ENCODE measurements at regions not wholly inside any gene's neighbourhood (a gene's known extent, or its start where the extent isn't known, plus 50 kb on each side); places are given as distances from the start of the nearest gene placed in this dataset.
A peak's percentile ranks its signal among the peaks of the same experiment; 100 is the strongest.

DNA sequence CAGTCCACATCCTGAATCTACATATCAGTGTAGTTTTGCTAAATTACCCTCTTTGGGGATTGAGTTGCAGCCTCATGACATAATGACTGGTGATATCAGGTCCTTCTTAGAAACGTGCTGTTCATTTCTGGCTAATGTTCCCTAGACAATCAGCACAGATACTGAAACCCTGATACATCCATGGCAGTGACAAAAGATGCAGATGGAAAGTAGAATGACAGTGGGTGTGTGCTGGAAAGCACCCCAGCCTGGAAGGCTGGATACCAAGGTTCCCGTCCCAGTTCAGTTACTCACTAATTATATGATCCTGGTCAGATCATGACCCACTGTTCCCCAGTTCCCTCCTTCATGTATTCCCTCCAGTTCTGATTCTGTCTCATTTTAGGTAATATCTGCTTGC is 198.2 kb upstream of the FGGY start:
- no peak for DNase-seq

DNA sequence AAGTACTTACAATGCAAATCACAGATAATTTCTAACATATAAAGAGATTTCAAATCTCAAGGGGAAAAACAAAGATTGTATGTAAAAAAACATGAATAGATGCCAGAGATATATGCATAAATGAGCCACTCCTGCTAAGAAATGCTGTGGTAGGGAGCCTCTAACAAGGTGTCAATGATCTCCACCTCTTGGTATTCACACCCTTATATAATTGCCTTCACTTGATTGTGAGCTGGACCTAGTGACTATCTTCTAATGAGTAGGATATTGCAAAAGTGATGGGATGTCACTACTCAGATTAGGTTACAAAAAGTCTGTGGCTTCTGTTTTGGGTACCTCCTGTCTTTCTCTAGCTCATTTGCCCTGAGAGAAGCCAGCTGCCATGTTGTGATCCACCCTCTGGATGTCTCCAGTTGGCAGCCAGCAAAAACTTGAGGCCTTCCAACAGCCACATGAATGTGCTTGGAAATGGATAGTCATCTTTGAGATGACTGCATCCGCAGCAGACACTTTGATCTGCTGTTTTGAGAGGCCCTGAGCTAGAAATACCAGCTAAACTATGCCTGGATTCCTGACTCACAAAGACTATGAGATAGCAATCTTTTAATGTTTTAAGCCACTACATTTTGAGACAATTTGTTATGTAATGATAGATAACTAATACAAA is 196.1 kb upstream of the FGGY start:
- no peak for DNase-seq

DNA sequence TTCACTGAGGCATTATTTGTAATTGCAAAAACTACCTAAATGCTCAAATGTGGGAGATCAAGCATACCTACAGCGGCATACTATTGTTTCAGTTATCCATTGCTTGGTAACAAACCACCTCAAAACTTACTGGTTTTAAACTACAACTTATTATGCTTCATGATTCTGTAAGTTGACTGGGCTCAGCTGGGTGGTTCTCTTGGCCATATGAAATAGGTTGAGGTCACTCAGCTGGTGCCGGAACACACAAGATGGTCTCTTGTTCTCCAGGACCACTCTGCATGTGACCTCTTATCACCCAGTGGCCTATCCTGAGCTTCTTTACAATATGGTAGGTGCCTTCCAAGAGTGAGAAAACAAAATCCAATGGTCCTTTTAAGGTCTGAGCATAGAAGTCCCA is 195.4 kb upstream of the FGGY start:
- DNase-seq = no peak

DNA sequence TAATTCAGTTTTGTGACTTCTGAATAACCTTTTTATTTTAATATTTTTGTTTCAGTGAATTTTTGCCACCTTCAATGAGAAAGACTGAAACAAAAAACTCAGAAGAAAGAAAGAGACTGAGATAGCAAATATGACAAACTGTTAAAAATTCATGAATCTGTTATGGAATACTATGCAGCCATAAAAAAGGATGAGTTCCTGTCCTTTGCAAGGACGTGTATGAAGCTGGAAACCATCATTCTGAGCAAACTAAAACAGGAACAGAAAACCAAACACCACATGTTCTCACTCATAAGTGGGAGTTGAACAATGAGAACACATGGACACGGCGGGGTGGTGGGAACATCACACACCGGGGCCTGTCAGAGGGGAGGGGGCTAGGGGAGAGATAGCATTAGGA is 193.4 kb upstream of the FGGY start:
- no peak for DNase-seq

DNA sequence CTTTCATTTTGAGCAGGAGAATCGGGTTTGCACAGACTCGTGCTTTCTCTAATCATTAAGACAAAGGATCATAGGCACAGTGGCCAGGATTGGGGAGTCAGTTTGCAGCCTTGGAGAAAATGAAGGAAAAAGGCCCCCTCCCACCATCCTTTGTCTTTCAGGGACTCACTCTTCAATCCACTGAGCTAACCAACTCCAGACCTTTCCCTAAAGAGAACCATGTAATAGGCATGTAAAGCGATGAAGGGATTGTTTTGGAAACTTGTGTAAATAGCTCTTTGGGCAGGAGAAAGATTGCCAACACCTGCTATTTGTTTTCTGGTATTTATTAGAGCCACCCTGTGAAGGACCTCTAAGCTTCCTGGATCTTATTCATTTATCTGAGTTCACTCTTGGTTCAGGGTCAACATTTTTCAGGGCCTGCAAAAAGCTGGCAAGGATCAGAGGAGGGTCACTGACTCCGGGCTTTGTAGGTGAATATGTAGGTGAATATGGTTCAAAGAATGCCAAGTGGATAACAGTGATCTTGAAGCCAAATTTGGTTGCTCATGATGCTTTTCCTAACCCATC is 192.6 kb upstream of the FGGY start:
- peak; percentile 24 for DNase-seq

DNA sequence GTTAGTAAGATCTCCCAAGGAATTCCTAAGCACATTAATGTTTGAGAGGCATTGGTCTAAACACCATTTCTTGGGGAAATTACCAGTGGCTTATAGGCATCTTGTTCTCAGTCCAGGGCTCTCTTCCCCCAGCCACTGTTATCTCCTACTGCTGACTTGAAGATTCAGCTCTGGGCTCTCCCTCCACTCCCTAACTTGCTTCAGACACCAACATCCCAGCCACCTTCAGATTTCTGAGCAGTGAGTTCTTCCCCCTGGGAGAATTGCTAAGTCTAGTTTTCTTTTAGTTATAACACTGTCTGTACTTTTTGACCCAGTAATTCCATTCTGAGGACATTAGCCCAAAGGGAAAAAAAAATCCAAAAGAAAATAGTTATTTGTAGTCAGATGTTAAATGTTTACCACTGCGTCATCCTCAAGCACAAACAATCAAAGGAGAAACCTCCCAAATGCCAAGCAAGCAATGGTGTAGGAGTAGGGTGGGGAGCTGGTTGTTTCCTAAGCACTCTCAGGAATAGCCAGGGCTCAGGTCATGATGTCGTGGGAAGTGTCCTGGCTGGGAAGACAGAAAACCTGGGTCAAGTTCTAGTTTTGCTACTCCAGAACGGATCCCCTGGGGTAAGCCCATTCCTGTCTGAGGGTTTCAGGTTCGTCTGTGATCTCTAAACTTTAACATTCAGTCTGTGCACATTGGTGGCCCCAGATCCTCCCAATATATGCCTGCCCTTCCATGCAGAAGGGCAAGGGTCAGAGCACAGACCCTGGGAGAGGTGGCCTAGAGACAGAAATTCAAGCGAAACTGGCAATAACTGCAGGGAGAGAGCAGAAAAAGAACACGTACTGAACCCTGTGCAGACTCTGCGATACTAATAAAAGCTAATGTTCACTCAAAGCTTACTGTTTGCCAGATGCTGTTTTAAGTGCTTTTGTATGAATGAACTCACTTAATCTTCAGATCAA is 191.1 kb upstream of the FGGY start:
- DNase-seq = no peak

GRCh38 chr1:59107516-59107915 is 189.4 kb upstream of the FGGY start:
- DNase-seq = peak; percentile 17

GRCh38 chr1:59107916-59108315 is 189.0 kb upstream of the FGGY start:
- peak; percentile 68 for DNase-seq

DNA sequence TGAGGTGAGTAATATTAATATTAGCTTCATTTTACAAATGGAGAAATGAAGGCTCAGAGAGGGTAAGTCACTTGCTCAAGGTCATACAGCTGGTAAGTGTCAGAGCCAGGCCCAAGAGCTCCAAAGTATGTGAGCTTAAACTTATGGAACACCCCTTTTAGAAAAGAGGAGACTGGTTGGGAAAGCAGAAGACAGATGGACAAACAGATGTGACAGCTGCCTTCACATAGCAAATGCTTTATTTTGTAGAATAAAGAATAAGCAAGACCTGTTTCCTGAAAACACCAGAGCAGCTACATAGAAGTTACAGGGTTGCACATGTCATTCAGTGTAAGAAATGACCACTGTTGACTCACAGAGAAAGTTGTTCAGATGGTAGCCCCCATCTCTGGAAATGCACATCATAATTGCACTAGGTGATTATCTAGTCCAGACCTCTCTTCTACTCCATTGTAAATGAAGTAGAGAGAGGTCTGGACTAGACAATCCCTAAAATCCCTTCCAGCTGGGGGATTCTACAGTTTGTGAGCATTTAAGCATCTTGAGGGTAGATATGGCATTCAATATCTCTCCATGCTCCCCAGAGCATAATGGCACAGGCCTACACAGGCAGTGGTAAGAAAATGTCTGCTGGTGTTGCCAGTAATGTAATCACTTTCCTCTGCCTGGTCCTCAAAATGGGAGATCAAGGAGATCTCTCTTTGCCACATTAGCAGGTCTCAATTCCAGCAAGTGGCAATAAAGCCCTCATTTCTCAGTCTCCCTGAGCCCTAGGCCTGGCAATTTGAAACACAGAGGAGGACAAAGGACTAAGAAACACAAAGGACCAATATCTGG is 188.2 kb upstream of the FGGY start:
- DNase-seq = peak; percentile 3

- DNase-seq = no peak
Measured at GRCh38 chr1:59110271-59110670, 186.6 kb upstream of the FGGY start.

GRCh38 chr1:59113876-59114457 is 182.9 kb upstream of the FGGY start:
- DNase-seq = peak; percentile 82

GRCh38 chr1:59115865-59116264 is 181.0 kb upstream of the FGGY start:
- DNase-seq = no peak

GRCh38 chr1:59116920-59117542 is 179.9 kb upstream of the FGGY start:
- DNase-seq = no peak

- DNase-seq = no peak
Measured at GRCh38 chr1:59122527-59122926, 174.4 kb upstream of the FGGY start.

DNA sequence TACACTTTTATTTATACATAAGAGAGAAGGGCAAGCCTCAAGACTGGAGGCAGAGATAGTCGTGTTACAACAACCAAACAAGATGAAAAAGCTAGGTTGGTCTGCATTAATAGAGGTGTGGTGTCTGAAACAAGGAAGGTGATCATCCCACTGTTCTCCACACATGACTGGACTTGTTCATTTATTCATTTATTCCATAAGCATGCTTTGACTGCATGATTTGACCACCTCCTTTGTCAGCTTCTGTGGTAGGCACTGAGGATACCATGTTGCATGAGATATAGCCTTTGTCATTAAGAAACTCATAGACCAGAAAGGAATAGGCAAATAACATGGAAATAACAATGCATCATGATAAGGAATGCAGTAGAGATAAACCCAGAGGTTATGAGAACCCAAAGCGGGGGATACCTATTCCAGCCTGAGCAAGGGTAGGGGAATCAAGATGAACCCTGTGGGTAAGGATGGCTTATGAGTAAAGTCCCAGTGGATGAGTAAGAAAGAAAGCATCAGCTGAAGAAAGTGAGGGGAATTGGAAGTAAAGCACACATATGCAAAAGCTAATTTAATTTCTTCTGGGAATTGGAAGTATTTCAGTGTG is 173.7 kb upstream of the FGGY start:
- no peak for DNase-seq

DNA sequence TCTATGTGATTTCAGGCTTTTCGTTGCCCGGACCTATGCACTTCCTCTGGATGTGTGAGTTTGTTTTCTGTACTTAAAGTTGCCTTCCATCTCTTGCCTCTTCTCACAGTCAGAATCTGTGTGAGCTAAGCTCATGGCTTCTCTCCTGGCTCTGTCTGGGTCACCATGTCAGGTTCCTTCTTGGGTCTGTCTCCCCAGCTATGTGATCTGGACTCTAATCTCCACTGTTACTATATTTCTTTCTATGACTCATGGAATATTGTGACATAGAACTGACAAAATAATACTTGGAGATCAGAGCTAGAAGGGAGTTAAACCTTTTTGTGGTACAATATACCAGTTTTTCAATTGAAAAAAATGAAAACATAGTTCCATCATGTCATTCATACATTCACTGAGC is 172.7 kb upstream of the FGGY start:
- DNase-seq = no peak

- DNase-seq = no peak
Measured at GRCh38 chr1:59125154-59125553, 171.7 kb upstream of the FGGY start.

GRCh38 chr1:59125676-59126320 is 171.1 kb upstream of the FGGY start:
- DNase-seq = no peak

GRCh38 chr1:59126366-59126765 is 170.5 kb upstream of the FGGY start:
- DNase-seq = no peak

- DNase-seq = no peak
Measured at GRCh38 chr1:59128239-59128736, 168.6 kb upstream of the FGGY start.

- no peak for DNase-seq
Measured at GRCh38 chr1:59128784-59129227, 168.1 kb upstream of the FGGY start.

All from NCI-H69 (cell line).